ENCODE measurements at regions not wholly inside any gene's neighbourhood (a gene's known extent, or its start where the extent isn't known, plus 50 kb on each side); places are given as distances from the start of the nearest gene placed in this dataset.

GRCh38 chr3:13152826-13153710 lies 79.8 kb upstream of the IQSEC1 start:
- DNase-seq (ENCODE audit: low spot score), result no peak

GRCh38 chr3:13150624-13151023 lies 77.4 kb upstream of the IQSEC1 start:
- no peak for DNase-seq (ENCODE audit: low spot score)

GRCh38 chr3:13149330-13150108 lies 76.3 kb upstream of the IQSEC1 start:
- DNase-seq (ENCODE audit: low spot score), result no peak

- no peak for DNase-seq (ENCODE audit: low spot score)
Measured at GRCh38 chr3:13148561-13149329, 75.5 kb upstream of the IQSEC1 start.

DNA sequence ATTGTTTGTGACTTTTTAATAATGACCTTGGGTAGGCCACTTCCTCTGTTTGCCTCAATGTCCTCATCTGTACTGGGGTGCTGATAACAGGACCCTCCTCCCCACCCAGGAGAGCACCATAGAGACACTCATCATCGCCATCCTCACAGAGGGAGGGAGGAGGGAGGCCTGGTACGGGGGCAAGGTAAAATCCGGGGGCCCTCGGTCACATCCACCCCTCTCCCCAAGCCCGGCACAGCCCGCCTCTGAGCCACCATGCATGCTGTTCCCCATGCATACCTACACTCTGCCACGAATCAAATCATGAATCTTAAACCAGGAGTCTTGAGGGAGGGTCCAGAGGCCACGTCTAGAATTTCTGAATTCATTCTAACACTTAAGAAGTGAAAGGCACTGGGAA lies 74.9 kb upstream of the IQSEC1 start:
- DNase-seq (ENCODE audit: low spot score), result no peak

- DNase-seq (ENCODE audit: low spot score), result no peak
Measured at GRCh38 chr3:13147344-13147743, 74.1 kb upstream of the IQSEC1 start.

- DNase-seq (ENCODE audit: low spot score), result no peak
Measured at GRCh38 chr3:13146643-13147143, 73.5 kb upstream of the IQSEC1 start.

DNA sequence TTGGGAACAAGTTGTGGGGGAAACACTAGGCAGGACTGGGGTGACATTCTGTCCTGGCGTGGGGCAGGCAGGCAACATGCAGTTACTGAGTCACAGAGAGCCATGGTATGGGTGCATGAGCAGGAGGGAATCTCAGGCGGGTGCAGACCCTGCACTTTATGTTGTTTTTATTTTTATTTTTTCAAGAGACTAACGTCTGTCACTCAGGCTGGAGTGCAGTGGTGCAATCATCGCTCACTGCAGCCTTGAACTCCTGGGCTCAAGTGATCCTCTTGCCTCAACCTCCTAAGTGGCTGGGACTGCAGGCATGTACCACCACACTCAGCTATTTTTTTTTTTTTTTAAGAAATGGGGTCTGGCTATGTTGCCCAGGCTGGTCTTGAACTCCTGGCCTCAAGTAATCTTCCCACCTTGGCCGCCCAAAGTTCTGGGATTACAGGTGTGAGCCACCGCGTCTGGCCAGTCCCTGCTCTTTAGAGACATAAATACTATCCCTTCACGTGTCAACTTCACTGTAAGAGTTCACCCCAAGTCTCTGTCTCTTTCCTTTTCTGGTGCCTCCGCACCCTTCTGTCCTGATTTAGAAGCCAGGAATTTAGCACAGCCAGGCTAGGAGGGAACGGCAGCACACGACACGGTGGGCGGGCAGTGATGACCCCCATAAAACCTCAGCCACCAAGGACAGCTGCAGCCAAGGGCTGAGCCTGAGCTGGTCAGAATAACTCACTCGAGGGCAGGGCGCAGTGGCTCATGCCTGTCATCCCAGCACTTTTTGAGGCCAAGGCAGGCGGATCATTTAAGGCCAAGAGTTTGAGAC lies 72.8 kb upstream of the IQSEC1 start:
- no peak for DNase-seq (ENCODE audit: low spot score)

- no peak for DNase-seq (ENCODE audit: low spot score)
Measured at GRCh38 chr3:13145131-13145825, 72.0 kb upstream of the IQSEC1 start.

DNA sequence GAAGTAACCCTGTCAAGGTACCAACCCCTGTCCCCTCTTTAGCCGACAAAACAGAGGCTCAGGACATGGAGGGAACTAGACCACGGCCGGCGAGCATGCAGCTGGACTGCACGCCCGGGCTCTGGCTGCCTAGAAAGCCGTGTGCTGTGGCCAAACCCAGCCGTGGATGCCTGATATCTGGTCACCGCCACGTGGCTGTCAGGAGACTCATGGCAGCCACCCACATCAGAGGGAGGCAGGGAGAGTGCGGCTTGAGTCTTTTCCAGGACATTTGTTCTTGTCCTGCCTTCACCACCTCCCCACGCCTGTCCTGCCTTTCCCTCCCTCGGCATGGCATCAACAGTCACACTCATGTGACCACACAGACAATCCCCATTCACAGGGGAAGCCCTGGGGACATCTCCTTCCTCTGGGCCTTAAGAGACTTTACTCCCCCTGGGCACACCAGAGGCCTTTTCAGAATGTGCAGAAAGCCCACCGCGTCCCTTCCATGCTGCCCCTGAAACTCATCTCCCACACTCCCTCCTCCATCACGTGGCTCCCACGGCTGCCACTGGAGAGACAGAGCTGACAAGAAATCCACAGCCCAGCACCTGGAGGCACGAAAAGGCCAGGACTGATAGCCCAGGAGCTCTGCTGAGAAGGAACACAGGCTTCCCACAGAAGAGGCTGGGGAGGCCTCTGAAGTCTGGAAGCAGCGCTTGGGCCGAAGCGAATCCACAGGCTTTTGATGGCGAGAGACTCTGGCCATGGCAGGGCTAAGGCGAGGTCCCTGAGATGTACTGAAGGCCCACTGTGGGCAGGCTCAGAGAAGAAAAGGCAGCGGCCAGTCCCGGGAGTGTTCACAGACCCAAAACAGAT lies 71.2 kb upstream of the IQSEC1 start:
- no peak for DNase-seq (ENCODE audit: low spot score)

DNA sequence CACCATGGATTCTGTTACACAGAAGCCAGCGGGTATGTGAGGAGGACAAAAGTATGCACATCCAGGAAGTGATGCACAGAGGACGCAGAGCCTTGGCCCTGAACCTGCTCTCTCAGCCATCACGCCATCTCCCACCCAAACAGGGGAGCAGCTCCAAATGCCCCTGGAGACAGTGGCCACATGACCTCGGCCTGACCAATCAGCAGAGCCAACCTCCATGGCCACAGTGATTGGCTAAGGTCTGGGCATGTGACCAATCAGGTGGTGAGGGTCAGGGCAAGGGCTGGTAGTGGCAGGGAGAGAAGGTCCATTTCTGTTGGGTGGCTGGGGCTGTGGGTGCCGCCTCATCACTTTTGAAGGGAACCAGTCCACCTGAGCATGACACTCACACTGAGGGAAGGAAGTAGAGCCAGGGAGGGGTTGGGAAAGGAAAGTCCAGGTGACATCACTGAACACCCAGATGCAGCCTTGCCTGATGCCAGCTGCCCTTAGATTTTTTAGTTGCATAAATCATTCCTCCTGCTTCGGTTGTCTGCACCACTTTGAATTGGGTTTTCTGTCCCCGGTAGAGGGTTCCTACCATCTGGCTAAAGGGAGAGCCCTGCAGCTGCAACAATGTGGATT lies 70.3 kb upstream of the IQSEC1 start:
- DNase-seq (ENCODE audit: low spot score), result no peak

- no peak for DNase-seq (ENCODE audit: low spot score)
Measured at GRCh38 chr3:13142552-13143380, 69.5 kb upstream of the IQSEC1 start.

- DNase-seq (ENCODE audit: low spot score), result peak; percentile 26
Measured at GRCh38 chr3:13141991-13142412, 68.8 kb upstream of the IQSEC1 start.

DNA sequence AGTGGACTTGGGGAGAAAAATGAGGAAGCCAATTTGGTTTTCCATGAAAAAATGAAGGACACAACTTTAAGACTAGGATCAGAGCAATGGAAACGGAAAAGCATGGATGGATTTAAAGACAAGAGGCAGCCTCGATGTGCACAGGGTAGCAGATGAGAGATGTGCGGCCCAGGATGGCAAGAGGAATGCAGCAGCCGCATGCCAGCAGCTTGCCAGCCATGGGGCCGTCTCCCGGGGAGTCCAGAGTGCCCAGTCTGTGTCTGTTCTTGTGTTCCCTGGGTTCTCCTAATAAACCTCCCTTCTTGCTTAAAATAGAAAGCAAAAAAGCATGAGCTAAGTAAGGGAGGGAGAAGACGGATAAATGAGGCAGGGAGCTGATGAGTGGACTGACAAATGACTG lies 68.0 kb upstream of the IQSEC1 start:
- no peak for DNase-seq (ENCODE audit: low spot score)

DNA sequence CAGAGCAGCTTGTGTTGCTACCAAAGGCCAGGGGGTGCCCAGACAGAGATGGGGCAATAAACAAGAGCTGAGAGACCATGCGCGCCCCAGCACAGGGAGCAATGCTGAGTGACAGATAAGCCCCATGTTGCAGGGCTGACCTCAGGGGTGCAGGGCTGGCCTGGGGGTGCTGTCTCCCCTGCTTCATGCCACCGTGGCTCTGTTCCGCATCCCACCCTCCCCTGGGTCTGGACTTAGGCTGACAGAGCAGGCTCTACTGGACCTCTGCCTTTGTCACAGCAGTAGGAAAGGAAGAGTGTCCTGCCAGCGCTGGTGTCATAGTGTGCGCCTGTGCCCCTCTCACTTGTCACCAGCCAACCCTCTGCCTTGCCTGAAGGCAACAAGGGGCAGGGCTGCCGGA lies 67.4 kb upstream of the IQSEC1 start:
- no peak for DNase-seq (ENCODE audit: low spot score)

DNA sequence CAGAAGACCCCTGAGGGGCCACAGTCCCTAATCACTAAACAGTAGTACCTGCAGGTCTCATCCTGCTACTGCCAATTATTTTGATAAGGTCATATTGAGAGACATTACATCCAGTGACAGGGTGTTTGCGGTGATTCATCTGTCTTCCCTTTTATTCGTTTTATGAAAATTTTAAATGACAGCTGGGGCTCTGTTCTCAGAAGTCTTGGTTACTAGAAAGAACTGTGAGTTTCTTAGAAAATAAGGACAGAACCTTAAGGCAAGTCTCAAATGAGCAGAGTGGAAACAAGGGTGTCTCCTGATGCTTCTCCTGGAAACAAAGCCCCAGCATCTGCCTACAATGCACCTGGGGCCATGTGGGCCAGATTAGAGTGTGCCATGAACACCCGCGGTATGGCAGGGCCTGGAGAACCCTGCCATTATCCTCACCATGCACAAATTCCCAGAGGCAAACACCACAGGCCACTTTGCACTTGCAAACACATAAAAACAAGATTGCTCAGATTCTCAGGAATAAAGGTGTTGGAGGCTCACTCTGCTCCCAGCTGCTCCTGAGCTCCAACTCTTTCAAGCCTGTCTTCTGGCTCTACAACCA lies 66.3 kb upstream of the IQSEC1 start:
- no peak for DNase-seq (ENCODE audit: low spot score)

DNA sequence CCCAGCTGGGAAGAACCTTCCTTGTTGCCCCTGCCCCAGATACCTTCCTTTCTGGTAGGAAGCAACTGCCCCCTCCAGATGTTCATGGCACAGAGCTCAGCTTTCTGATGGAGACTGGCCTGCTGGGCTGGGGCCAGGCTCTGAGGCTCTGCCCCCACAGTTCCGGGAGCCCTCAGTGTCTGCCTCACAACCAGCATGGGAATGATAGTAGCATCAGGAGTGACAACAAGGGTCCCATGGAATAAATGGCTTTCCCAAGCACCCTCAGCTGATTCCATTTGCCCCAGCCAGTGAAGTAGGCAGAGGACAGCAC lies 65.6 kb upstream of the IQSEC1 start:
- DNase-seq (ENCODE audit: low spot score), result no peak

Measured in mucosa of gallbladder (tissue), 1 donor.